ENCODE measurements at regions not wholly inside any gene's neighbourhood (a gene's known extent, or its start where the extent isn't known, plus 50 kb on each side); places are given as distances from the start of the nearest gene placed in this dataset.

- H3K4me1 Mint-ChIP-seq = peaks cover 40% of the 10 kb centered on the region
- peaks cover 4% of the 10 kb centered on the region for H3K27me3 Mint-ChIP-seq (ENCODE audit: low read depth, poor library complexity)
- DNase-seq = no peak
- no peak overlapping the region for H3K4me3 Mint-ChIP-seq
- H3K36me3 Mint-ChIP-seq (ENCODE audit: low read depth) = peaks cover 5% of the 10 kb centered on the region
- no peak for TF ChIP-seq CTCF (IDR thresholded peaks at IDR 0.05)
- peaks cover 11% of the 10 kb centered on the region for H3K9me3 Mint-ChIP-seq
- H3K27ac Mint-ChIP-seq = no peak overlapping the region
These were observed 252.1 kb upstream of the CCDC179 start for GRCh38 chr11:23112390-23112789.

DNA sequence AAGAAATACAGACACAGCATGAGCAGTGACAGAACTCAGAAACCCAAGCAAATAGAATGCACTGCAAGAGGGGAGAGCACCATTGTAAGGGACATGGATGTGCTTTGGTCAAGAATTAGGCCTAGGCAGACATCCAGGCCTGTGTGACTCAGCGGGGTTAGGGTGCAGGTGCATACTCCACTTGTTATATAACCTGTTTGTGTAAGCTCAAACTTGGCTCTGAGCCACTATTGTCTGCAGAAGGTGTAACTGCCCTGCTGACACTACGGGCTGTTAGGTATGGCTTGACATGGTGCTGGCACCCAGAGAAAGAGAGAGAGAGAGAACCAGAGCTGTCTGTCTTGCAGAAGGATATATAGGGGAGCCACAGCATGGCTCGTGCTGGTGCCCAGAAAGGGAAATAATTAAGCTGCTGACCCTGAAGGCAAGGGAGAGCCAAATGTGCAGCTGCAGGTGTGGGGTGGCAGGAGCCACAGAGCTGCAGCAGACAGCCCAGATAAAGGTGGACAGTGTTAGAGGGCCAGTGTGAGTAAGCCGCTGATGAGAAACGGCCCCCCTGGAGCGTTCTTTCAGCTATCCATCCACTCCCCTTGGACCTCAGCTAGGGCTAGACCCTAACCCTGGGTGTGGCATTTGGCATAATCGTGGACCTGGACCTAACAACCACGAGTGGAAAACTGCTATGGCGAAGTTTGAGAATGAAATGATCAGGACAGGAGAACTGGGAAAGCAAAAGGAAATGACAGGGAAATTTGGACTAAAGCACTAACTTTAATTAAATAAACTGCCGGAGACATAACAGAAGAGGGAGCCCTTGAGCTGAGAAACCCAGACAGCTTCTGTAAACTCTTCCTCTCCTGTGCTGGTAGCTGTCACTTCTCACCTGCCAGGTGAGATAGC is 253.0 kb upstream of the CCDC179 start:
- Mint-ChIP-seq H3K36me3 (ENCODE audit: low read depth) (peaks cover 5% of the 10 kb centered on the region), H3K9me3 (peaks cover 16% of the 10 kb centered on the region), H3K4me3 (no peak overlapping the region), H3K4me1 (peaks cover 40% of the 10 kb centered on the region), H3K27ac (no peak overlapping the region), H3K27me3 (ENCODE audit: low read depth, poor library complexity) (peaks cover 4% of the 10 kb centered on the region)
- peak; percentile 21 for DNase-seq
- peak; percentile 64 for TF ChIP-seq CTCF (IDR thresholded peaks at IDR 0.05)

DNA sequence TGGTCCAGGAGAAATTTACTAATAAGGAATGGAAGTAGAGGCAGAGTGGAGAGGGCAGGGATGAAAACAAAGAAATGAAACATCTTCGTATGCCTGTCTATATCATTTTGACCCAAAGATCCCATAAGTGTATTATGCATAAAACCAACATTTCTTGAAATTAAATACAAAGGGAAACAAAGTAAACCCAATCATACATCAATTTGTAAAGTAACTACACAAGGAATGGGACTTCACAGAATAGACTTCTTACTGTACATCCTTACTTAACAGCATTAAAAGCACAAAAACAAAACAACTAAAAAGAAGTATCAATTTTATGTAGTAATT is 253.6 kb upstream of the CCDC179 start:
- Mint-ChIP-seq H3K27ac (no peak overlapping the region), H3K36me3 (ENCODE audit: low read depth) (peaks cover 5% of the 10 kb centered on the region), H3K27me3 (ENCODE audit: low read depth, poor library complexity) (peaks cover 4% of the 10 kb centered on the region), H3K9me3 (peaks cover 16% of the 10 kb centered on the region), H3K4me1 (peaks cover 40% of the 10 kb centered on the region), H3K4me3 (no peak overlapping the region)
- DNase-seq = no peak
- peak; percentile 3 for TF ChIP-seq CTCF (IDR thresholded peaks at IDR 0.05)

DNA sequence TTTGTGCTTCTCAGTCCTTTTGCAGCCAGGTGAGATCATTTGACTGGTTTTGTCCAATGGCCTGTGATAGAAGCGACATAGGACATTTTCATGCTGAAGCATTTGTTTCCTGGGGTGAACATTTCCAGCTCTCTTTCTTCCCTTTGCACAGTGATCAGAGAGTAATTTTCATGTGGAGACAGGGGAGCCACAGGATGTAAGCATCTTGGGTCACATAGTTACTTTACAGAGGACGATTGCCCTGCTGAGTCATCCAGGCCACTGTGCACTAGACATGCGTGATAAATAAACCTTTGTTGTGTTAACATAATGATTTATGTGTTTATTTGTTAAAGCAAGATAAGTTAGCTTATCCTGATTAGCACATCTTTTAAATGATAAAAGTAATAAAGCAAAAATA is 263.5 kb upstream of the CCDC179 start:
- Mint-ChIP-seq H3K27ac (peak overlapping the region; percentile 53), H3K36me3 (ENCODE audit: low read depth) (peaks cover 5% of the 10 kb centered on the region), H3K27me3 (ENCODE audit: low read depth, poor library complexity) (no peaks in the 10 kb centered on the region), H3K4me3 (no peak overlapping the region), H3K9me3 (peaks cover 5% of the 10 kb centered on the region), H3K4me1 (peaks cover 16% of the 10 kb centered on the region)
- TF ChIP-seq CTCF (IDR thresholded peaks at IDR 0.05) = no peak
- no peak for DNase-seq

DNA sequence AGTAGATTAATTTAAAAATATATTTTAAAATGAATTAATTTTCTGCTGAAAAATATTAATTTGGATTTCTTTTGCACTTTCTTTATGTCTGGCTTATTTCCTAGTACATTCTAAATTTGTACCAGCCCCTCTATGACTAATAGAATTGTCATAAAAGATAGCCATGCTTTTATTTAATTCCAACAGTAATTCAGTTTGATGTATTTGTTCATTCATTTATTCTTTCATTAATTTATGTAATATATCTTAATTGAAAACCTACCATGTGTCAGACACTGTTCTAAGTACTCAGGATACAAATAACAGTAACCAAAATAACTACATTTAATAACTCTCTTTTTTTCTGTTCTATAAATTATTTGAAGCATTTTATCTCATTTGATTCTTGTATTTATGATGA is 264.0 kb upstream of the CCDC179 start:
- peaks cover 3% of the 10 kb centered on the region for H3K36me3 Mint-ChIP-seq (ENCODE audit: low read depth)
- H3K4me3 Mint-ChIP-seq = no peak overlapping the region
- no peak for DNase-seq
- no peaks in the 10 kb centered on the region for H3K27me3 Mint-ChIP-seq (ENCODE audit: low read depth, poor library complexity)
- H3K4me1 Mint-ChIP-seq = peaks cover 16% of the 10 kb centered on the region
- no peak for TF ChIP-seq CTCF (IDR thresholded peaks at IDR 0.05)
- H3K27ac Mint-ChIP-seq = no peak overlapping the region
- peaks cover 3% of the 10 kb centered on the region for H3K9me3 Mint-ChIP-seq

GRCh38 chr11:23124996-23125395 is 264.7 kb upstream of the CCDC179 start:
- H3K4me3 Mint-ChIP-seq = no peak overlapping the region
- H3K27me3 Mint-ChIP-seq (ENCODE audit: low read depth, poor library complexity) = no peaks in the 10 kb centered on the region
- TF ChIP-seq CTCF (IDR thresholded peaks at IDR 0.05) = no peak
- no peak for DNase-seq
- H3K9me3 Mint-ChIP-seq = no peaks in the 10 kb centered on the region
- peaks cover 16% of the 10 kb centered on the region for H3K4me1 Mint-ChIP-seq
- H3K27ac Mint-ChIP-seq = no peak overlapping the region
- no peaks in the 10 kb centered on the region for H3K36me3 Mint-ChIP-seq (ENCODE audit: low read depth)
